ENCODE measurements at regions not wholly inside any gene's neighbourhood (a gene's known extent, or its start where the extent isn't known, plus 50 kb on each side); places are given as distances from the start of the nearest gene placed in this dataset.

GRCh38 chr7:131945313-131945911 lies 389.0 kb upstream of the PODXL start:
- Histone ChIP-seq H3K36me3 (replicated peaks) (no peaks in the 10 kb centered on the region), H3K27me3 (replicated peaks) (peaks cover 3% of the 10 kb centered on the region), H3K27ac (no peak overlapping the region), H3K4me3 (ENCODE audit: low read depth, low read length) (peak overlapping the region; percentile 24)
- TF ChIP-seq CTCF (IDR thresholded peaks at IDR 0.05; ENCODE audit: low read depth, low read length, missing control alignments): peak; percentile 88
- DNase-seq: peak; percentile 12
- in situ Hi-C loops (cut with HindIII; ENCODE audit: low pct_ligation_motif_present, low sequenced_read_pairs): no loop called here

- no peak for DNase-seq
- Histone ChIP-seq H3K27ac (no peak overlapping the region), H3K4me3 (ENCODE audit: low read depth, low read length) (no peak overlapping the region), H3K36me3 (replicated peaks) (no peaks in the 10 kb centered on the region), H3K27me3 (replicated peaks) (peaks cover 3% of the 10 kb centered on the region)
- in situ Hi-C loops (cut with HindIII; ENCODE audit: low pct_ligation_motif_present, low sequenced_read_pairs): no loop called here
- TF ChIP-seq CTCF (IDR thresholded peaks at IDR 0.05; ENCODE audit: low read depth, low read length, missing control alignments): no peak
These were observed 388.2 kb upstream of the PODXL start for GRCh38 chr7:131944556-131945069.

GRCh38 chr7:131943646-131944045 lies 387.2 kb upstream of the PODXL start:
- DNase-seq: no peak
- Histone ChIP-seq H3K27ac (no peak overlapping the region), H3K36me3 (replicated peaks) (no peaks in the 10 kb centered on the region), H3K4me3 (ENCODE audit: low read depth, low read length) (no peak overlapping the region), H3K27me3 (replicated peaks) (peaks cover 3% of the 10 kb centered on the region)
- no peak for TF ChIP-seq CTCF (IDR thresholded peaks at IDR 0.05; ENCODE audit: low read depth, low read length, missing control alignments)
- in situ Hi-C loops (cut with HindIII; ENCODE audit: low pct_ligation_motif_present, low sequenced_read_pairs): no loop called here

GRCh38 chr7:131943211-131943610 lies 386.8 kb upstream of the PODXL start:
- Histone ChIP-seq H3K36me3 (replicated peaks) (no peaks in the 10 kb centered on the region), H3K27me3 (replicated peaks) (peaks cover 3% of the 10 kb centered on the region), H3K27ac (no peak overlapping the region), H3K4me3 (ENCODE audit: low read depth, low read length) (no peak overlapping the region)
- TF ChIP-seq CTCF (IDR thresholded peaks at IDR 0.05; ENCODE audit: low read depth, low read length, missing control alignments): no peak
- in situ Hi-C loops (cut with HindIII; ENCODE audit: low pct_ligation_motif_present, low sequenced_read_pairs): no loop called here
- DNase-seq: no peak

GRCh38 chr7:131942287-131943150 lies 386.1 kb upstream of the PODXL start:
- Histone ChIP-seq H3K27ac (no peak overlapping the region), H3K36me3 (replicated peaks) (no peaks in the 10 kb centered on the region), H3K4me3 (ENCODE audit: low read depth, low read length) (no peak overlapping the region), H3K27me3 (replicated peaks) (peaks cover 3% of the 10 kb centered on the region)
- TF ChIP-seq CTCF (IDR thresholded peaks at IDR 0.05; ENCODE audit: low read depth, low read length, missing control alignments): no peak
- in situ Hi-C loops (cut with HindIII; ENCODE audit: low pct_ligation_motif_present, low sequenced_read_pairs): no loop called here
- no peak for DNase-seq
